Breast epithelium (tissue), 4 donors: ENCODE measurements at regions not wholly inside any gene's neighbourhood (a gene's known extent, or its start where the extent isn't known, plus 50 kb on each side); places are given as distances from the start of the nearest gene placed in this dataset.

Experiments used
- DNase-seq, 2 donors: peaks; one replicate each; pipeline ENCODE4 v3.0.0-alpha.2; 2019; ENCODE audit warnings: low spot score in 2 of 2
- H3K27ac ChIP-seq, 2 donors: fragments of 200-600 bp; sonication (generic) in 1 of 2; one replicate each; pipeline ENCODE4 v1.5.1; 2016 to 2019; ENCODE audit warnings: mild to moderate bottlenecking in 1 of 2
- H3K27me3 ChIP-seq, 2 donors: fragments of 200-600 bp; sonication (generic) in 1 of 2; one replicate each; pipeline versions ENCODE4 v1.5.1 to v1.6.0; 2017 to 2019; ENCODE audit warnings: control low read depth in 1 of 2, mild to moderate bottlenecking in 1 of 2
- H3K36me3 ChIP-seq: fragments of 200-600 bp; one replicate; pipeline ENCODE4 v1.5.1; 2019
- H3K4me1 ChIP-seq, 2 donors: fragments of 200-600 bp; sonication (generic); one replicate each; pipeline ENCODE4 v1.5.1; 2016 to 2019; ENCODE audit warnings: control low read depth in 1 of 2
- H3K4me3 ChIP-seq, 3 donors: fragments of 200-600 bp; sonication (generic); 1 replicate in 2 of 3; 2 replicates in 1 of 3; pipeline ENCODE4 v1.5.1; 2016 to 2019; ENCODE audit warnings: mild to moderate bottlenecking in 3 of 3, moderate library complexity in 2 of 3
- H3K9me3 ChIP-seq, 2 donors: fragments of 200-600 bp; sonication (generic) in 1 of 2; one replicate each; pipeline ENCODE4 v1.5.1; 2016 to 2019; ENCODE audit warnings: control low read depth in 1 of 2
- CTCF ChIP-seq, 3 donors: fragments of 450-650 bp; IDR thresholded peaks; one replicate each; pipeline ENCODE4 v1.5.1; 2016 to 2017; ENCODE audit warnings: antibody characterized with exemption in 3 of 3, mild to moderate bottlenecking in 3 of 3, moderate library complexity in 3 of 3
- POLR2A ChIP-seq: fragments of 450-650 bp; IDR thresholded peaks from one replicate; pipeline ENCODE4 v1.6.1; 2016; ENCODE audit warnings: antibody characterized with exemption, mild to moderate bottlenecking, moderate library complexity
- POLR2AphosphoS5 ChIP-seq, 3 donors: sonication (generic); formaldehyde crosslinking; IDR thresholded peaks; one replicate each; pipeline ENCODE4 v1.6.1; 2017; ENCODE audit warnings: antibody characterized with exemption in 3 of 3
- intact Hi-C: fragments of 100-400 bp; cut with DNase I; formaldehyde crosslinking; loops from one replicate; pipeline ENCODE4 v1.15.1; 2023; ENCODE audit warnings: low total_unique reads

GRCh38 chr9:106312906-106313305, 550.1 kb upstream of the ZNF462 start:
- no peaks in the 10 kb centered on the region for H3K9me3 ChIP-seq
- H3K36me3 ChIP-seq: no peaks in the 10 kb centered on the region
- intact Hi-C loops: no loop called here
- no peak overlapping the region for H3K27ac ChIP-seq
- DNase-seq: no peak
- no peaks in the 10 kb centered on the region for H3K4me1 ChIP-seq
- H3K27me3 ChIP-seq: no peaks in the 10 kb centered on the region
- H3K4me3 ChIP-seq: no peak overlapping the region
- no peak for TF ChIP-seq CTCF (IDR thresholded peaks at IDR 0.05)
- TF ChIP-seq POLR2A: no peak
- no peak for TF ChIP-seq POLR2AphosphoS5 (IDR thresholded peaks at IDR 0.05)

GRCh38 chr9:106314476-106314875, 548.5 kb upstream of the ZNF462 start:
- intact Hi-C loops: no loop called here
- H3K4me3 ChIP-seq: no peak overlapping the region
- H3K27ac ChIP-seq: no peak overlapping the region
- H3K9me3 ChIP-seq: no peaks in the 10 kb centered on the region
- no peak for DNase-seq
- H3K27me3 ChIP-seq: no peaks in the 10 kb centered on the region
- no peaks in the 10 kb centered on the region for H3K4me1 ChIP-seq
- no peak for TF ChIP-seq POLR2A
- no peak for TF ChIP-seq POLR2AphosphoS5 (IDR thresholded peaks at IDR 0.05)
- TF ChIP-seq CTCF (IDR thresholded peaks at IDR 0.05): no peak
- no peaks in the 10 kb centered on the region for H3K36me3 ChIP-seq

- DNase-seq: no peak
- intact Hi-C loops: loop anchor here (10.0 kb wide), 1 partner anchor 247 kb away; no protein-coding TSS in a partner anchor
Observed at GRCh38 chr9:106321394-106322180, 541.4 kb upstream of the ZNF462 start.

GRCh38 chr9:106322706-106323245, 540.2 kb upstream of the ZNF462 start:
- intact Hi-C loops: loop anchor here (10.0 kb wide), 1 partner anchor 248 kb away; no protein-coding TSS in a partner anchor
- no peak for TF ChIP-seq POLR2A
- no peak for TF ChIP-seq POLR2AphosphoS5 (IDR thresholded peaks at IDR 0.05)
- TF ChIP-seq CTCF (IDR thresholded peaks at IDR 0.05): no peak
- no peak overlapping the region for H3K4me3 ChIP-seq
- H3K4me1 ChIP-seq: no peaks in the 10 kb centered on the region
- no peaks in the 10 kb centered on the region for H3K27me3 ChIP-seq
- DNase-seq: no peak
- H3K9me3 ChIP-seq: no peaks in the 10 kb centered on the region
- no peak overlapping the region for H3K27ac ChIP-seq
- no peaks in the 10 kb centered on the region for H3K36me3 ChIP-seq

More at GRCh38 chr9:106321394-106322180, 541.4 kb upstream of the ZNF462 start:
- Histone ChIP-seq H3K27ac (no peak overlapping the region), H3K4me1 (no peaks in the 10 kb centered on the region), H3K27me3 (no peaks in the 10 kb centered on the region), H3K4me3 (no peak overlapping the region), H3K36me3 (no peaks in the 10 kb centered on the region), H3K9me3 (no peaks in the 10 kb centered on the region)
- TF ChIP-seq POLR2A: no peak
- no peak for TF ChIP-seq POLR2AphosphoS5 (IDR thresholded peaks at IDR 0.05)
- no peak for TF ChIP-seq CTCF (IDR thresholded peaks at IDR 0.05)

GRCh38 chr9:106324053-106324585, 538.8 kb upstream of the ZNF462 start:
- DNase-seq: no peak
- intact Hi-C loops: loop anchor here (10.0 kb wide), 1 partner anchor 249 kb away; no protein-coding TSS in a partner anchor
- Histone ChIP-seq H3K27me3 (no peaks in the 10 kb centered on the region), H3K9me3 (no peaks in the 10 kb centered on the region), H3K27ac (no peak overlapping the region), H3K36me3 (no peaks in the 10 kb centered on the region), H3K4me1 (no peaks in the 10 kb centered on the region), H3K4me3 (no peak overlapping the region)
- TF ChIP-seq CTCF (IDR thresholded peaks at IDR 0.05) (no peak), POLR2AphosphoS5 (IDR thresholded peaks at IDR 0.05) (no peak), POLR2A (no peak)
